ENCODE measurements at regions not wholly inside any gene's neighbourhood (a gene's known extent, or its start where the extent isn't known, plus 50 kb on each side); places are given as distances from the start of the nearest gene placed in this dataset.

GRCh38 chr3:74921676-74922075 lies 307.2 kb upstream of the CNTN3 start:
- BruUV-seq (replicated peaks) = no TSS peak
- Histone ChIP-seq H3K36me3 (ENCODE audit: insufficient read depth, low read length, poor library complexity, severe bottlenecking) (no peaks in the 10 kb centered on the region), H3K9me3 (ENCODE audit: low read depth, low read length, poor library complexity, severe bottlenecking) (no peaks in the 10 kb centered on the region), H3K4me1 (ENCODE audit: insufficient read depth, low read length, poor library complexity, severe bottlenecking) (no peaks in the 10 kb centered on the region), H3K27me3 (replicated peaks; ENCODE audit: insufficient read depth, low read depth, low read length, poor library complexity) (no peaks in the 10 kb centered on the region), H3K27ac (ENCODE audit: low read depth, low read length, poor library complexity, severe bottlenecking) (no peak overlapping the region), H3K4me3 (ENCODE audit: low read depth, low read length, poor library complexity, severe bottlenecking) (no peak overlapping the region)
- DNase-seq (ENCODE audit: low spot score) = no peak
- intact Hi-C loops (cut with micrococcal nuclease; ENCODE audit: unreplicated experiment) = no loop called here
- ChIA-PET CTCF (no interaction called here), POLR2A (ENCODE audit: low non-redundant PET) (no interaction called here)
- TF ChIP-seq CTCF (conservative IDR thresholded peaks at IDR 0.05; ENCODE audit: low read depth, low read length) = no peak
- no peak for TF ChIP-seq EZH2 (IDR thresholded peaks at IDR 0.05; ENCODE audit: borderline replicate concordance, low read depth, low read length, poor library complexity, severe bottlenecking)

GRCh38 chr3:74920721-74921350 lies 306.4 kb upstream of the CNTN3 start:
- H3K36me3 ChIP-seq (ENCODE audit: insufficient read depth, low read length, poor library complexity, severe bottlenecking) = no peaks in the 10 kb centered on the region
- TF ChIP-seq CTCF (conservative IDR thresholded peaks at IDR 0.05; ENCODE audit: low read depth, low read length) (no peak), EZH2 (IDR thresholded peaks at IDR 0.05; ENCODE audit: borderline replicate concordance, low read depth, low read length, poor library complexity, severe bottlenecking) (no peak)
- H3K4me3 ChIP-seq (ENCODE audit: low read depth, low read length, poor library complexity, severe bottlenecking) = no peak overlapping the region
- H3K27me3 ChIP-seq (replicated peaks; ENCODE audit: insufficient read depth, low read depth, low read length, poor library complexity) = no peaks in the 10 kb centered on the region
- intact Hi-C loops (cut with micrococcal nuclease; ENCODE audit: unreplicated experiment) = no loop called here
- ChIA-PET POLR2A (ENCODE audit: low non-redundant PET) (no interaction called here), CTCF (no interaction called here)
- H3K4me1 ChIP-seq (ENCODE audit: insufficient read depth, low read length, poor library complexity, severe bottlenecking) = no peaks in the 10 kb centered on the region
- no peaks in the 10 kb centered on the region for H3K9me3 ChIP-seq (ENCODE audit: low read depth, low read length, poor library complexity, severe bottlenecking)
- no peak overlapping the region for H3K27ac ChIP-seq (ENCODE audit: low read depth, low read length, poor library complexity, severe bottlenecking)
- DNase-seq (ENCODE audit: low spot score) = no peak
- no TSS peak for BruUV-seq (replicated peaks)

- no peaks in the 10 kb centered on the region for H3K9me3 ChIP-seq (ENCODE audit: low read depth, low read length, poor library complexity, severe bottlenecking)
- no peak overlapping the region for H3K4me3 ChIP-seq (ENCODE audit: low read depth, low read length, poor library complexity, severe bottlenecking)
- H3K36me3 ChIP-seq (ENCODE audit: insufficient read depth, low read length, poor library complexity, severe bottlenecking) = no peaks in the 10 kb centered on the region
- H3K27me3 ChIP-seq (replicated peaks; ENCODE audit: insufficient read depth, low read depth, low read length, poor library complexity) = no peaks in the 10 kb centered on the region
- DNase-seq (ENCODE audit: low spot score) = no peak
- ChIA-PET POLR2A (ENCODE audit: low non-redundant PET) (no interaction called here), CTCF (no interaction called here)
- BruUV-seq (replicated peaks) = no TSS peak
- no peak overlapping the region for H3K27ac ChIP-seq (ENCODE audit: low read depth, low read length, poor library complexity, severe bottlenecking)
- TF ChIP-seq CTCF (conservative IDR thresholded peaks at IDR 0.05; ENCODE audit: low read depth, low read length) (no peak), EZH2 (IDR thresholded peaks at IDR 0.05; ENCODE audit: borderline replicate concordance, low read depth, low read length, poor library complexity, severe bottlenecking) (no peak)
- intact Hi-C loops (cut with micrococcal nuclease; ENCODE audit: unreplicated experiment) = no loop called here
- H3K4me1 ChIP-seq (ENCODE audit: insufficient read depth, low read length, poor library complexity, severe bottlenecking) = no peaks in the 10 kb centered on the region
Observed at GRCh38 chr3:74916696-74917095, 302.2 kb upstream of the CNTN3 start.

Measured in A673 (cell line).